Fibroblast of lung (primary cell): ENCODE measurements at regions not wholly inside any gene's neighbourhood (a gene's known extent, or its start where the extent isn't known, plus 50 kb on each side); places are given as distances from the start of the nearest gene placed in this dataset.

Experiments used
- DNase-seq, 2 donors: peaks; one replicate each; pipeline versions ENCODE4 v3.0.0 to v3.0.0-alpha.2; 2010; ENCODE audit warnings: low read depth in 2 of 2
- H2AFZ ChIP-seq: 2 replicates; pipeline ENCODE4 v1.5.1; 2012; ENCODE audit warnings: low read length, control low read depth, inconsistent platforms
- H3K27ac ChIP-seq: 2 replicates; pipeline ENCODE4 v1.5.1; 2011; ENCODE audit warnings: low read length, control low read depth; ENCODE audit not compliant: insufficient read depth
- H3K27me3 ChIP-seq: 2 replicates; pipeline ENCODE4 v1.5.1; 2011; ENCODE audit warnings: mild to moderate bottlenecking, low read length; ENCODE audit not compliant: control insufficient read depth, insufficient read depth
- H3K36me3 ChIP-seq: 2 replicates; pipeline ENCODE4 v1.5.1; 2011; ENCODE audit warnings: low read length; ENCODE audit not compliant: control insufficient read depth, insufficient read depth
- H3K4me1 ChIP-seq: 2 replicates; pipeline ENCODE4 v1.5.1; 2011; ENCODE audit warnings: low read length; ENCODE audit not compliant: control insufficient read depth, insufficient read depth; ENCODE audit errors: extremely low read depth
- H3K4me2 ChIP-seq: 2 replicates; pipeline ENCODE4 v1.5.1; 2011; ENCODE audit warnings: low read length, control low read depth; ENCODE audit not compliant: insufficient read depth; ENCODE audit errors: extremely low read depth
- H3K4me3 ChIP-seq, 4 experiments: fragments of 200-600 bp in 1 of 4; sonication (generic) in 1 of 4; replicated peaks in 1 of 4; 2 replicates each; pipeline ENCODE4 v1.5.1; 2011 to 2016; ENCODE audit warnings: low read length in 4 of 4, low read depth in 3 of 4, mild to moderate bottlenecking in 3 of 4, control low read depth in 2 of 4, inconsistent platforms in 1 of 4, mixed read lengths in 1 of 4; ENCODE audit not compliant: insufficient read depth in 1 of 4; ENCODE audit errors: control extremely low read depth in 1 of 4
- H3K79me2 ChIP-seq: 2 replicates; pipeline ENCODE4 v1.5.1; 2012; ENCODE audit warnings: mild to moderate bottlenecking, low read length, inconsistent platforms; ENCODE audit not compliant: control insufficient read depth, insufficient read depth
- H3K9ac ChIP-seq: 2 replicates; pipeline ENCODE4 v1.5.1; 2011; ENCODE audit warnings: mild to moderate bottlenecking, low read length, control low read depth; ENCODE audit not compliant: insufficient read depth
- H3K9me3 ChIP-seq: 2 replicates; pipeline ENCODE4 v1.5.1; 2012; ENCODE audit warnings: low read depth, low read length; ENCODE audit not compliant: control insufficient read depth, insufficient read depth
- H4K20me1 ChIP-seq: 2 replicates; pipeline ENCODE4 v1.5.1; 2011; ENCODE audit warnings: low read length; ENCODE audit not compliant: control insufficient read depth, insufficient read depth; ENCODE audit errors: extremely low read depth
- EZH2 ChIP-seq: IDR thresholded peaks from 2 replicates; pipeline ENCODE4 v1.5.1; 2012; ENCODE audit warnings: low read length, control low read depth, mild to moderate bottlenecking; ENCODE audit errors: missing control alignments
- TF ChIP-seq, protein P1 (sequence below), 2 donors: IDR thresholded peaks in 1 of 2; conservative IDR thresholded peaks in 1 of 2; 1 replicate in 1 of 2; 2 replicates in 1 of 2; pipeline ENCODE4 v1.5.1; 2011 to 2012; ENCODE audit warnings: low read length in 2 of 2, control low read depth in 1 of 2, inconsistent platforms in 1 of 2, low read depth in 1 of 2, mild to moderate bottlenecking in 1 of 2

DNA sequence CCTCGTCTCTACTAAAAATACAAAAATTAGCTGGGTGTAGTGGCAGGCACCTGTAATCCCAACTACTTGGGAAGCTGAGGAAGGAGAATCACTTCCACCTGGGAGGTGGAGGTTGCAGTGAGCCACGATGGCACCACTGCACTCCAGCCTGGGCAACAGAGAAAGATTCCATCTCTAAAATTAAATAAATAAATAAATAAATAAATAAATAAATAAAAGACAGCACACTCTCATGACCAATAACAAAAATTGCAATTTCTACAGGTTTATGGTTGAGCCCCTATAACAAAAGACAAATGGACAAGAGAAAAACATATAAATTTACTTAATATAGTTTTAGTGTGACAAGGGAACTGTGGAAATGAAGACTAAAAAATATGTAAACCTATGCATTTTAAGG, 384.1 kb downstream of the CDH19 start:
- no peak overlapping the region for H2AFZ ChIP-seq

DNA sequence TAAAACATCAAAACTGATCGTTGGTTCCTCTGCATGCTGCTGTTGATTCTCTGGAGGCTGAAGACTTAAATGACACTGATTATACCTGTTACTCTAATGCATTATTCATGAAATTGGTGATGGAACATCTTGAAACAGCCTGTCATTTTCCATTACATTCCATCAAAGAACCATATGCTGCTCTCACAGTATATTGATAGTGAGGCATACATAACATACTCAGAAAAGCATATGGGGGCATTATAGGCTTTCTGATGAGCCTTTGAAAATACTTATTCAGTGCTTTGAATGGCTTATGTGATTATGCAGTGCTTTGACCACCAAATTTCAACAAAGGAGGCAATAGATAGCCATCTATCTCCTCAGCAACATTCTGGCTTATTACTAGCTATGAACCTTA, 392.1 kb downstream of the CDH19 start:
- H3K9ac ChIP-seq: no peak overlapping the region
- H3K4me1 ChIP-seq: no peaks in the 10 kb centered on the region
- DNase-seq: no peak
- TF ChIP-seq, protein P1, sequence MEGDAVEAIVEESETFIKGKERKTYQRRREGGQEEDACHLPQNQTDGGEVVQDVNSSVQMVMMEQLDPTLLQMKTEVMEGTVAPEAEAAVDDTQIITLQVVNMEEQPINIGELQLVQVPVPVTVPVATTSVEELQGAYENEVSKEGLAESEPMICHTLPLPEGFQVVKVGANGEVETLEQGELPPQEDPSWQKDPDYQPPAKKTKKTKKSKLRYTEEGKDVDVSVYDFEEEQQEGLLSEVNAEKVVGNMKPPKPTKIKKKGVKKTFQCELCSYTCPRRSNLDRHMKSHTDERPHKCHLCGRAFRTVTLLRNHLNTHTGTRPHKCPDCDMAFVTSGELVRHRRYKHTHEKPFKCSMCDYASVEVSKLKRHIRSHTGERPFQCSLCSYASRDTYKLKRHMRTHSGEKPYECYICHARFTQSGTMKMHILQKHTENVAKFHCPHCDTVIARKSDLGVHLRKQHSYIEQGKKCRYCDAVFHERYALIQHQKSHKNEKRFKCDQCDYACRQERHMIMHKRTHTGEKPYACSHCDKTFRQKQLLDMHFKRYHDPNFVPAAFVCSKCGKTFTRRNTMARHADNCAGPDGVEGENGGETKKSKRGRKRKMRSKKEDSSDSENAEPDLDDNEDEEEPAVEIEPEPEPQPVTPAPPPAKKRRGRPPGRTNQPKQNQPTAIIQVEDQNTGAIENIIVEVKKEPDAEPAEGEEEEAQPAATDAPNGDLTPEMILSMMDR (conservative IDR thresholded peaks at IDR 0.05 in 1 of 2, IDR thresholded peaks at IDR 0.05 in 1 of 2; ENCODE audit: low read depth in 1 of 2, low read length in 2 of 2): no peak
- no peak for TF ChIP-seq EZH2
- no peak overlapping the region for H3K4me3 ChIP-seq
- no peaks in the 10 kb centered on the region for H3K27me3 ChIP-seq
- no peaks in the 10 kb centered on the region for H3K9me3 ChIP-seq
- H3K4me2 ChIP-seq: no peak overlapping the region
- H3K36me3 ChIP-seq: no peaks in the 10 kb centered on the region
- H4K20me1 ChIP-seq: no peaks in the 10 kb centered on the region
- H2AFZ ChIP-seq: no peak overlapping the region
- no peaks in the 10 kb centered on the region for H3K79me2 ChIP-seq
- H3K27ac ChIP-seq: no peak overlapping the region

More for the DNA sequence above, 384.1 kb downstream of the CDH19 start:
- H4K20me1 ChIP-seq: no peaks in the 10 kb centered on the region
- H3K36me3 ChIP-seq: no peaks in the 10 kb centered on the region
- no peaks in the 10 kb centered on the region for H3K27me3 ChIP-seq
- no peak overlapping the region for H3K9ac ChIP-seq
- H3K9me3 ChIP-seq: no peaks in the 10 kb centered on the region
- H3K4me3 ChIP-seq: no peak overlapping the region
- H3K4me1 ChIP-seq: no peaks in the 10 kb centered on the region
- no peak overlapping the region for H3K27ac ChIP-seq
- no peaks in the 10 kb centered on the region for H3K79me2 ChIP-seq
- no peak overlapping the region for H3K4me2 ChIP-seq
- TF ChIP-seq, protein P1 (conservative IDR thresholded peaks at IDR 0.05 in 1 of 2, IDR thresholded peaks at IDR 0.05 in 1 of 2; ENCODE audit: low read depth in 1 of 2, low read length in 2 of 2): no peak
- TF ChIP-seq EZH2: no peak
- no peak for DNase-seq

DNA sequence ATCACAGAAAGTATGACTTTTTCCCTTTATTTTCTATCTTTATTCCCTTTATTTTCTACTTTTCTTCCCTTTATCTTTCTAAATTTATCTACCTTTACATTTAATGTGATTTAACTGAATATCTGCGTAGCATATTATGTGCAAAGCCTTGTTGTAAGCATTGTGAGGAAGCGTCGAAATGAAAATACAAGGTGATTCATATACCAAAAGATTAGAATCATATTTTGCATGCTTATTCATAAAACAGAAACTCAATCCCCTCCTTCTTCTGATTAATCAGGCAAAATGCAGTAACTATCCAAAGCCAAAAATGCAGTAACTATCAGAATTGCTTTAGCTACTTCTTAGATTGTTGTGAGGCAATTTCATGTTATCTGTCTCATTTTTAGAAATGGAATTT, 393.0 kb downstream of the CDH19 start:
- Histone ChIP-seq H3K4me3 (no peak overlapping the region), H3K9ac (no peak overlapping the region), H3K27me3 (no peaks in the 10 kb centered on the region), H3K4me2 (no peak overlapping the region), H2AFZ (no peak overlapping the region), H3K4me1 (no peaks in the 10 kb centered on the region), H3K9me3 (no peaks in the 10 kb centered on the region), H3K79me2 (no peaks in the 10 kb centered on the region), H4K20me1 (no peaks in the 10 kb centered on the region), H3K27ac (no peak overlapping the region), H3K36me3 (no peaks in the 10 kb centered on the region)
- TF ChIP-seq, protein P1 (conservative IDR thresholded peaks at IDR 0.05 in 1 of 2, IDR thresholded peaks at IDR 0.05 in 1 of 2; ENCODE audit: low read depth in 1 of 2, low read length in 2 of 2): no peak
- TF ChIP-seq EZH2: no peak
- DNase-seq: peak in 1 of 2 donors; percentile 0
